Midbrain (tissue), 1 donor: ENCODE measurements at regions not wholly inside any gene's neighbourhood (a gene's known extent, or its start where the extent isn't known, plus 50 kb on each side); places are given as distances from the start of the nearest gene placed in this dataset.
A peak's percentile ranks its signal among the peaks of the same experiment; 100 is the strongest.
"Not testable (repeated sequence)": the region's sequence is repeated elsewhere in the genome, so short reads cannot be mapped to it uniquely, and the experiment has no call there.

Experiments used
- DNase-seq: peaks from one replicate; lab custom pipeline; 2025; lab: John Stamatoyannopoulos, UW

- no peak for DNase-seq
Measured at GRCh38 chr21:19522381-19522780, 1118.8 kb upstream of the TMPRSS15 start.

GRCh38 chr21:19523061-19523460 lies 1119.5 kb upstream of the TMPRSS15 start:
- DNase-seq: no peak

GRCh38 chr21:19523746-19524145 lies 1120.2 kb upstream of the TMPRSS15 start:
- DNase-seq: no peak

- DNase-seq: no peak
Measured at GRCh38 chr21:19529031-19529430, 1125.4 kb upstream of the TMPRSS15 start.

- DNase-seq: no peak
Measured at GRCh38 chr21:19535356-19535755, 1131.8 kb upstream of the TMPRSS15 start.

- DNase-seq: no peak
Measured at GRCh38 chr21:19537116-19537515, 1133.5 kb upstream of the TMPRSS15 start.

GRCh38 chr21:19540287-19540686 lies 1136.7 kb upstream of the TMPRSS15 start:
- no peak for DNase-seq

GRCh38 chr21:19541602-19542001 lies 1138.0 kb upstream of the TMPRSS15 start:
- no peak for DNase-seq

- not testable (repeated sequence) for DNase-seq
Measured at GRCh38 chr21:19544493-19544892, 1140.9 kb upstream of the TMPRSS15 start.

- DNase-seq: peak; percentile 80
Measured at GRCh38 chr21:19547951-19548840, 1144.6 kb upstream of the TMPRSS15 start.

GRCh38 chr21:19553919-19554615 lies 1150.5 kb upstream of the TMPRSS15 start:
- no peak for DNase-seq

- no peak for DNase-seq
Measured at GRCh38 chr21:19557046-19557445, 1153.5 kb upstream of the TMPRSS15 start.

- no peak for DNase-seq
Measured at GRCh38 chr21:19557488-19557887, 1153.9 kb upstream of the TMPRSS15 start.

- DNase-seq: no peak
Measured at GRCh38 chr21:19565587-19565986, 1162.0 kb upstream of the TMPRSS15 start.

- no peak for DNase-seq
Measured at GRCh38 chr21:19566975-19567374, 1163.4 kb upstream of the TMPRSS15 start.

GRCh38 chr21:19577381-19577780 lies 1173.8 kb upstream of the TMPRSS15 start:
- DNase-seq: no peak

- no peak for DNase-seq
Measured at GRCh38 chr21:19590044-19590443, 1186.5 kb upstream of the TMPRSS15 start.

- DNase-seq: no peak
Measured at GRCh38 chr21:19603011-19603593, 1199.5 kb upstream of the TMPRSS15 start.

- DNase-seq: no peak
Measured at GRCh38 chr21:19608101-19608621, 1204.6 kb upstream of the TMPRSS15 start.

GRCh38 chr21:19609611-19610010 lies 1206.0 kb upstream of the TMPRSS15 start:
- DNase-seq: no peak

GRCh38 chr21:19621837-19622496 lies 1218.4 kb upstream of the TMPRSS15 start:
- DNase-seq: no peak

- no peak for DNase-seq
Measured at GRCh38 chr21:19640964-19641363, 1237.4 kb upstream of the TMPRSS15 start.
